CD8-positive, alpha-beta memory T cell (primary cell): ENCODE measurements at regions not wholly inside any gene's neighbourhood (a gene's known extent, or its start where the extent isn't known, plus 50 kb on each side); places are given as distances from the start of the nearest gene placed in this dataset.
"Not testable (repeated sequence)": the region's sequence is repeated elsewhere in the genome, so short reads cannot be mapped to it uniquely, and the experiment has no call there.

ENCODE experiments used
- CTCF ChIA-PET: fragments of 350-600 bp; sonication (Branson Sonifier 250); formaldehyde crosslinking; loops from one replicate; lab custom pipeline; 2021; ENCODE audit warnings: antibody characterized with exemption; lab: Charles Lee
- POLR2A ChIA-PET: fragments of 350-600 bp; sonication (Branson Sonifier 250); formaldehyde crosslinking; loops from one replicate; lab custom pipeline; 2021; ENCODE audit warnings: antibody characterized with exemption; lab: Charles Lee
- DNase-seq, 5 donors: peaks; one replicate each; pipeline versions ENCODE4 v3.0.0 to v3.0.0-alpha.2; 2020 to 2022; ENCODE audit warnings: mixed read lengths in 1 of 5
- H3K27ac ChIP-seq: one replicate; pipeline ENCODE4 v1.7.0; 2013; ENCODE audit warnings: low read depth, mild to moderate bottlenecking, low read length, moderate library complexity
- H3K27me3 ChIP-seq: 2 replicates; pipeline ENCODE4 v1.7.0; 2013; ENCODE audit warnings: low read length, mild to moderate bottlenecking; ENCODE audit not compliant: insufficient read depth, poor library complexity, severe bottlenecking
- H3K36me3 ChIP-seq: 2 replicates; pipeline ENCODE4 v1.7.0; 2013; ENCODE audit warnings: mild to moderate bottlenecking, low read length, moderate library complexity; ENCODE audit not compliant: insufficient read depth
- H3K4me1 ChIP-seq: 2 replicates; pipeline ENCODE4 v1.7.0; 2013; ENCODE audit warnings: mild to moderate bottlenecking, low read length, moderate library complexity; ENCODE audit not compliant: insufficient read depth
- H3K4me3 ChIP-seq: 2 replicates; pipeline ENCODE4 v1.7.0; 2013; ENCODE audit warnings: mild to moderate bottlenecking, low read length
- H3K9me3 ChIP-seq: 2 replicates; pipeline ENCODE4 v1.7.0; 2013; ENCODE audit warnings: mild to moderate bottlenecking, low read length
- H3K27ac Mint-ChIP-seq, 8 donors: one replicate each; pipeline ENCODE4 v1.8.0; 2020 to 2021; ENCODE audit warnings: mixed read lengths in 8 of 8, mild to moderate bottlenecking in 6 of 8, inconsistent platforms in 3 of 8, moderate library complexity in 3 of 8
- H3K27me3 Mint-ChIP-seq, 2 donors: one replicate each; pipeline ENCODE4 v1.8.0; 2020 to 2021; ENCODE audit warnings: mixed read lengths in 2 of 2, mild to moderate bottlenecking in 1 of 2, moderate library complexity in 1 of 2
- H3K36me3 Mint-ChIP-seq, 3 donors: one replicate each; pipeline ENCODE4 v1.8.0; 2020 to 2021; ENCODE audit warnings: mixed read lengths in 3 of 3, inconsistent platforms in 1 of 3, mild to moderate bottlenecking in 1 of 3
- H3K4me1 Mint-ChIP-seq, 3 donors: one replicate each; pipeline ENCODE4 v1.8.0; 2020 to 2021; ENCODE audit warnings: mixed read lengths in 3 of 3, inconsistent platforms in 1 of 3, mild to moderate bottlenecking in 1 of 3
- H3K4me3 Mint-ChIP-seq, 7 donors: one replicate each; pipeline ENCODE4 v1.8.0; 2020 to 2021; ENCODE audit warnings: mixed read lengths in 7 of 7, mild to moderate bottlenecking in 6 of 7, moderate library complexity in 4 of 7, inconsistent platforms in 2 of 7
- H3K9me3 Mint-ChIP-seq, 5 donors: one replicate each; pipeline ENCODE4 v1.8.0; 2020 to 2022; ENCODE audit warnings: mixed read lengths in 5 of 5, mild to moderate bottlenecking in 3 of 5, moderate library complexity in 2 of 5, inconsistent platforms in 1 of 5

DNA sequence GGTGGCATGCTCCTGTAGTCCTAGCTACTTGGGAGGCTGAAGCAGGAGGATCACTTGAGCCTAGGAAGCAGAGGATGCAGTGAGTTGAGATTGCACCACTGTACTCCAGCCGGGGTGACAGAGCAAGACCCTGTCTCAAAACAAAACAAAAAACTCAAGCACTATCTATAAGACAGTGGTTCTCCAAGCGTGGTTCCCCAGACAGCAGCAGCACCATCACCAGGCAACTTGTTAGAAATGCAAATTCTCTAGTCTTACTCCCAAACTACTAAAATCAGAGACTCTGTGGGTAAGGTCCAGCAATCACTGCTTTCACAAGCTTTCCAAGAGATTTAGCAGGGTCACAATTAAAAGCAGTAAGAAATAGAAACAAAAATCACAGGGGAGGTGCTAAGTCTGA lies 177.0 kb upstream of the KCTD7 start:
- H3K27ac ChIP-seq, H3K9me3 ChIP-seq, CTCF ChIA-PET, DNase-seq, H3K36me3 ChIP-seq, H3K27me3 ChIP-seq, H3K4me3 Mint-ChIP-seq, H3K4me1 Mint-ChIP-seq, H3K27ac Mint-ChIP-seq, H3K9me3 Mint-ChIP-seq, H3K4me3 ChIP-seq, POLR2A ChIA-PET, H3K4me1 ChIP-seq, H3K27me3 Mint-ChIP-seq: not testable (repeated sequence)
- H3K36me3 Mint-ChIP-seq: peaks cover 15 to 57% (median 17%) of the 10 kb centered on the region in 3 donors

DNA sequence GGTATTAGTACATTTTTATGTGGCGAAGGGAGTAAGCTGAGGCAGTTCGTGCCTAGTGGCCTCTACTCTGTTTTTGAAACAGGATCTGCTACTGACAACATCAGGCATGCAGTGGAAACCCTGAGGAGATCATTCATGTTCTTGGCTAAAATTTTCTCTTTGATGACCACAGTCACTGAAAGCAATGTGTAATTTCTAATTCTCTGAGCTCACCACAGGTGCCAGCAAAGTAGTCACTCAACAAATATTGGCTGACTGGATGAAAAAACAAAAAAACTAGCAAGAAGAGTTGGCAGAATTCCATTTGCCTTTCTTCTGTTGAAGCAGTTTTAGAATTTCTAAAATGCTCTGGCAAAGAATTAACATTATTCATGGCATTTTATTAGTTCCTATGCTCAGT lies 176.5 kb upstream of the KCTD7 start:
- H3K27ac ChIP-seq: no peak overlapping the region
- H3K4me3 ChIP-seq: no peak overlapping the region
- H3K9me3 ChIP-seq: no peaks in the 10 kb centered on the region
- Mint-ChIP-seq H3K27me3 (no peaks in the 10 kb centered on the region), H3K27ac (no peak overlapping the region), H3K9me3 (no peaks in the 10 kb centered on the region), H3K4me1 (no peaks in the 10 kb centered on the region), H3K36me3 (peaks cover 15 to 52% (median 17%) of the 10 kb centered on the region in 3 donors), H3K4me3 (no peak overlapping the region)
- H3K36me3 ChIP-seq: no peaks in the 10 kb centered on the region
- POLR2A ChIA-PET: no interaction called here
- H3K4me1 ChIP-seq: no peaks in the 10 kb centered on the region
- DNase-seq: no peak
- H3K27me3 ChIP-seq: no peaks in the 10 kb centered on the region
- CTCF ChIA-PET: no interaction called here

GRCh38 chr7:66453340-66453739 lies 175.3 kb upstream of the KCTD7 start:
- Histone ChIP-seq H3K27me3 (no peaks in the 10 kb centered on the region), H3K36me3 (no peaks in the 10 kb centered on the region), H3K9me3 (no peaks in the 10 kb centered on the region), H3K27ac (no peak overlapping the region), H3K4me1 (no peaks in the 10 kb centered on the region), H3K4me3 (no peak overlapping the region)
- H3K27ac Mint-ChIP-seq: no peak overlapping the region
- peaks cover 15 to 50% (median 16%) of the 10 kb centered on the region in 3 donors for H3K36me3 Mint-ChIP-seq
- DNase-seq: no peak
- H3K27me3 Mint-ChIP-seq: no peaks in the 10 kb centered on the region
- H3K4me3 Mint-ChIP-seq: no peak overlapping the region
- H3K9me3 Mint-ChIP-seq: no peaks in the 10 kb centered on the region
- POLR2A ChIA-PET: no interaction called here
- CTCF ChIA-PET: no interaction called here
- no peaks in the 10 kb centered on the region for H3K4me1 Mint-ChIP-seq

GRCh38 chr7:66454600-66455225 lies 174.0 kb upstream of the KCTD7 start:
- CTCF ChIA-PET: interaction anchor here (0.6 kb wide), 1 partner anchor 1619 kb away, joined by 3 read pairs; no protein-coding TSS in a partner anchor
- no peaks in the 10 kb centered on the region for H3K27me3 Mint-ChIP-seq
- H3K27ac Mint-ChIP-seq: no peak overlapping the region
- POLR2A ChIA-PET: no interaction called here
- H3K36me3 Mint-ChIP-seq: peaks cover 12 to 38% (median 15%) of the 10 kb centered on the region in 3 donors
- no peak for DNase-seq
- H3K27ac ChIP-seq: no peak overlapping the region
- no peaks in the 10 kb centered on the region for H3K9me3 Mint-ChIP-seq
- no peaks in the 10 kb centered on the region for H3K4me1 Mint-ChIP-seq
- no peak overlapping the region for H3K4me3 ChIP-seq
- no peaks in the 10 kb centered on the region for H3K27me3 ChIP-seq
- H3K36me3 ChIP-seq: no peaks in the 10 kb centered on the region
- H3K9me3 ChIP-seq: no peaks in the 10 kb centered on the region
- no peaks in the 10 kb centered on the region for H3K4me1 ChIP-seq
- H3K4me3 Mint-ChIP-seq: no peak overlapping the region

GRCh38 chr7:66455432-66455831 lies 173.2 kb upstream of the KCTD7 start:
- H3K9me3 Mint-ChIP-seq, H3K27ac ChIP-seq, POLR2A ChIA-PET, H3K4me3 ChIP-seq, H3K27ac Mint-ChIP-seq, H3K4me3 Mint-ChIP-seq, DNase-seq, H3K27me3 Mint-ChIP-seq, H3K27me3 ChIP-seq, H3K9me3 ChIP-seq, H3K4me1 ChIP-seq, H3K4me1 Mint-ChIP-seq, CTCF ChIA-PET, H3K36me3 ChIP-seq: not testable (repeated sequence)
- H3K36me3 Mint-ChIP-seq: peaks cover 12 to 32% (median 15%) of the 10 kb centered on the region in 3 donors

DNA sequence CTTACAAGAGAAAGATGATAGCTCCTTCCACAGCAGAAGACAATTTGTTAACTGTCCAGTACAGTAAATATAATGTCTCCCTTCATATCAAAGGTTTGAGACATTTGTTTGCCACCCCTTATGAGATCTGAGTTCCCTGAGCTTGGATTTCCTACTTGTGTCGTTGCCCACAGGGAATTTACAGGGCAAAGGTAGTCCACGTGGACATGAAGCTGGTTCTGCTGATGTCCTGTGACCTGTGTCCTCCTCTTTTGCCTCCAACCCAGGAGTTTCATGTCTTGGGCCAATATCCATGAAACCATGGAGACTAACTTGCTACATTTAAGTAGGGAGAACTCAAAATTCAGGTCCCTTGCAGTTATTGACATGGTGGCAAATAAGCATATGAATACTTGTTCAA lies 172.2 kb upstream of the KCTD7 start:
- H3K4me1 Mint-ChIP-seq, H3K9me3 ChIP-seq, H3K4me3 ChIP-seq, CTCF ChIA-PET, POLR2A ChIA-PET, H3K27ac Mint-ChIP-seq, H3K9me3 Mint-ChIP-seq, H3K27ac ChIP-seq, H3K27me3 ChIP-seq, H3K4me3 Mint-ChIP-seq, DNase-seq, H3K27me3 Mint-ChIP-seq, H3K4me1 ChIP-seq, H3K36me3 ChIP-seq: not testable (repeated sequence)
- peaks cover 9 to 25% (median 11%) of the 10 kb centered on the region in 3 donors for H3K36me3 Mint-ChIP-seq

DNA sequence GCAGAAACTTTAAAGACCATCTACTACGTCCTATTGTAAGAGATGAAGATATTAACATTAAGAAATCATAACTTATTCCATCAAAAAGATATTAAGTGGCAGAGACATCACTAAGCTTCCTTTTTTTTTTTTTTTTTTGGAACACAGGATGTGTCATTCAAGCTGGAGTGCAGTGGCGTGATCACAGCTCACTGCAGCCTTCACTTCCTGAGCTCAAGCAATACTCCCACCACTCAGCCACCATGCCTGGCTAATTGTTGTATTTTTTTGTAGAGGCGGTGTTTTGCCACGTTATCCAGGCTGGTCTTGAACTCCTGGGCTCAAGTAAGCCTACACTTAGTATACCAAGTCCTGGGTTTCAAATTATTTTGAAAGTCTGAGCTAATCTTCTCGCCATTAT lies 169.7 kb upstream of the KCTD7 start:
- H3K27ac ChIP-seq, H3K27me3 ChIP-seq, DNase-seq, CTCF ChIA-PET, H3K9me3 ChIP-seq, H3K9me3 Mint-ChIP-seq, POLR2A ChIA-PET, H3K4me1 ChIP-seq, H3K4me3 ChIP-seq, H3K4me1 Mint-ChIP-seq, H3K4me3 Mint-ChIP-seq, H3K36me3 ChIP-seq, H3K27me3 Mint-ChIP-seq: not testable (repeated sequence)
- H3K27ac Mint-ChIP-seq: peak overlapping the region in 1 of 8 donors; percentile 22
- peaks cover 9 to 21% (median 9%) of the 10 kb centered on the region in 3 donors for H3K36me3 Mint-ChIP-seq

DNA sequence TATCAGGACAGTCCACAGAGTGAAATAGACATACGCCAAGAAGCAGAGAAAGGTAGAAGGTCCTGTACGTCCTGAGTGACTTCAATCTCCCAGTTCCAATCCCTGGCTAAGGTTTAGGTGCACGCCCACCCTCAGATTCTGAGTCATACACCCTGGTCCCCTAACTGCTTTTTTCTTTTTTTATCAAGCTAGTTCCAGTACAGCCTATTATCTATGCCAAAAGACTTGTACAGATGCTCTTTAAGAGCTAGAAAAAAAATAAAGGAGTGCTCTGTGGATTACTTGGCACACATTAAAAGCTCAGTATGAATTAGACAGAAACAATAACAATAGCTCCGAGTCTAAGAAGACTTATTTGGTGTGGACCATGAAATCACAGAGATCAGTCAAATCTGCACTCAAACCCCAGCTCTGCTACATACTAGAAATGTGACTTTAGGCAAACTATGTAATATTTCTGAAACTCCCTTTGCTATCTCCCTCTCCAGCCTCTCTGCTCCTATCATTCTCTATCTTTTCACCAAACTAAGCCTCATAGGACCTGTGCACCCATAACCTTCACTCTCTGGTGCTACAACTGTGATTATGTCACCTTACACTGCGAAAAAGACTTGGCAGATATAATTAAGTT lies 168.8 kb upstream of the KCTD7 start:
- H3K9me3 Mint-ChIP-seq, H3K27me3 ChIP-seq, H3K36me3 ChIP-seq, DNase-seq, H3K4me3 ChIP-seq, H3K27me3 Mint-ChIP-seq, H3K4me1 Mint-ChIP-seq, H3K9me3 ChIP-seq, POLR2A ChIA-PET, H3K4me1 ChIP-seq, H3K27ac ChIP-seq, H3K4me3 Mint-ChIP-seq: not testable (repeated sequence)
- peak overlapping the region in 2 of 8 donors; percentile 60 to 63 for H3K27ac Mint-ChIP-seq
- H3K36me3 Mint-ChIP-seq: peaks cover 6 to 20% (median 10%) of the 10 kb centered on the region in 3 donors
- CTCF ChIA-PET: interaction anchor here (0.7 kb wide), 1 partner anchor 46 kb away, joined by 3 read pairs; no protein-coding TSS in a partner anchor
